ENCODE measurements at regions not wholly inside any gene's neighbourhood (a gene's known extent, or its start where the extent isn't known, plus 50 kb on each side); places are given as distances from the start of the nearest gene placed in this dataset.

GRCh38 chrX:4118666-4119530 lies 405.4 kb upstream of the PRKX start:
- WGBS (ENCODE audit: missing lambda C conversion rate): 31% methylated on average over 8 of the region's 8 CpGs
- Histone ChIP-seq H3K9me3 (no peaks in the 10 kb centered on the region), H3K4me1 (no peaks in the 10 kb centered on the region), H3K27ac (no peak overlapping the region), H3K4me3 (no peak overlapping the region), H3K4me2 (no peak overlapping the region)
- POLR2A ChIA-PET: no interaction called here
- DNase-seq (ENCODE audit: low read depth in 1 of 2, low spot score in 1 of 2) (no peak), ATAC-seq (no peak), FAIRE-seq (no peak)
- TF ChIP-seq GATA3 (IDR thresholded peaks at IDR 0.05; ENCODE audit: borderline replicate concordance) (no peak), CHD4 (IDR thresholded peaks at IDR 0.05; ENCODE audit: borderline replicate concordance) (no peak), MAFK (IDR thresholded peaks at IDR 0.05; ENCODE audit: partially characterized antibody) (peak; percentile 84), HOXA7 (CRISPR knock-in tag; IDR thresholded peaks at IDR 0.05) (no peak), HOXB5 (CRISPR knock-in tag; IDR thresholded peaks at IDR 0.05) (no peak), CEBPB (IDR thresholded peaks at IDR 0.05) (no peak)
- TF ChIP-seq, protein P1, sequence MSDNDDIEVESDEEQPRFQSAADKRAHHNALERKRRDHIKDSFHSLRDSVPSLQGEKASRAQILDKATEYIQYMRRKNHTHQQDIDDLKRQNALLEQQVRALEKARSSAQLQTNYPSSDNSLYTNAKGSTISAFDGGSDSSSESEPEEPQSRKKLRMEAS (IDR thresholded peaks at IDR 0.05): no peak
- CTCF ChIA-PET: no interaction called here

GRCh38 chrX:4110964-4111363 lies 397.5 kb upstream of the PRKX start:
- FAIRE-seq: peak; percentile 7

DNA sequence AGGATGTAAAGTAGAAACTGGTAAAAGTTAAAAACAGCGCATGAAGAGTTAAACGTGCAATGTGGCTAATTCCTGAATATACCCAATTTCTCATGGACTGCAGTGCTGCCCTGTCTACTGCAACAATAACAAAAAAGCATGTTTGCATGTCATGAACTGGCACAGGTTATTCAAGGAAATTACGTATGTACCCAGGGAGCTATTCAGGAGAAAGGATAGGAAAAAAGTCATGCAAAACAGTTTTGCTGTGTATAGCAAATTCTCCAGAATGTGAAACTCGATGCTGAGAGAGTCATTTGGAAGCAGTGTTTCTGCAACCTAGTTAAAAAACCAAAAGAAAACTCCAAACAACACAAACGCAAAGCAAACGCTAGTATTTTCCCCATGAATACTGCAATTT lies 381.5 kb upstream of the PRKX start:
- no peak for FAIRE-seq
- Histone ChIP-seq H3K9me3 (no peaks in the 10 kb centered on the region), H3K4me2 (no peak overlapping the region), H3K4me3 (no peak overlapping the region), H3K4me1 (no peaks in the 10 kb centered on the region), H3K27ac (no peak overlapping the region)
- TF ChIP-seq JUN (IDR thresholded peaks at IDR 0.05) (no peak), RCOR1 (IDR thresholded peaks at IDR 0.05; ENCODE audit: low read depth, low read length) (no peak), JUNB (IDR thresholded peaks at IDR 0.05) (no peak)
- TF ChIP-seq, protein P2, sequence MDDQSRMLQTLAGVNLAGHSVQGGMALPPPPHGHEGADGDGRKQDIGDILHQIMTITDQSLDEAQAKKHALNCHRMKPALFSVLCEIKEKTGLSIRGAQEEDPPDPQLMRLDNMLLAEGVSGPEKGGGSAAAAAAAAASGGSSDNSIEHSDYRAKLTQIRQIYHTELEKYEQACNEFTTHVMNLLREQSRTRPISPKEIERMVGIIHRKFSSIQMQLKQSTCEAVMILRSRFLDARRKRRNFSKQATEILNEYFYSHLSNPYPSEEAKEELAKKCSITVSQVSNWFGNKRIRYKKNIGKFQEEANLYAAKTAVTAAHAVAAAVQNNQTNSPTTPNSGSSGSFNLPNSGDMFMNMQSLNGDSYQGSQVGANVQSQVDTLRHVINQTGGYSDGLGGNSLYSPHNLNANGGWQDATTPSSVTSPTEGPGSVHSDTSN (IDR thresholded peaks at IDR 0.05): no peak
- TF ChIP-seq, protein P3, sequence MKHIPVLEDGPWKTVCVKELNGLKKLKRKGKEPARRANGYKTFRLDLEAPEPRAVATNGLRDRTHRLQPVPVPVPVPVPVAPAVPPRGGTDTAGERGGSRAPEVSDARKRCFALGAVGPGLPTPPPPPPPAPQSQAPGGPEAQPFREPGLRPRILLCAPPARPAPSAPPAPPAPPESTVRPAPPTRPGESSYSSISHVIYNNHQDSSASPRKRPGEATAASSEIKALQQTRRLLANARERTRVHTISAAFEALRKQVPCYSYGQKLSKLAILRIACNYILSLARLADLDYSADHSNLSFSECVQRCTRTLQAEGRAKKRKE (CRISPR knock-in tag; IDR thresholded peaks at IDR 0.05; ENCODE audit: low read depth): no peak
- ATAC-seq: no peak
- ChIA-PET POLR2A (no interaction called here), CTCF (no interaction called here)
- 23% methylated on average over 6 of the region's 6 CpGs for WGBS (ENCODE audit: missing lambda C conversion rate)
- DNase-seq (ENCODE audit: low read depth in 1 of 2, low spot score in 1 of 2): no peak

More at GRCh38 chrX:4110964-4111363, 397.5 kb upstream of the PRKX start:
- no peak overlapping the region for H3K27ac ChIP-seq
- WGBS (ENCODE audit: missing lambda C conversion rate): 0% methylated on average over 2 of the region's 2 CpGs
- CTCF ChIA-PET: no interaction called here
- POLR2A ChIA-PET: no interaction called here
- TF ChIP-seq PHF8 (IDR thresholded peaks at IDR 0.05; ENCODE audit: borderline replicate concordance, low read depth): no peak
- TF ChIP-seq NFE2L2 (conservative IDR thresholded peaks at IDR 0.05; ENCODE audit: low read length): no peak
- no peak for TF ChIP-seq ZFP36 (IDR thresholded peaks at IDR 0.05; ENCODE audit: borderline replicate concordance, partially characterized antibody)
- no peak for TF ChIP-seq KDM1A (IDR thresholded peaks at IDR 0.05; ENCODE audit: low read depth)
- no peak for TF ChIP-seq CBX8 (IDR thresholded peaks at IDR 0.05)
- H3K4me2 ChIP-seq: no peak overlapping the region
- no peaks in the 10 kb centered on the region for H3K4me1 ChIP-seq
- H3K4me3 ChIP-seq: no peak overlapping the region
- H3K9me3 ChIP-seq: no peaks in the 10 kb centered on the region
- ATAC-seq (no peak), DNase-seq (ENCODE audit: low read depth in 1 of 2, low spot score in 1 of 2) (no peak)

DNA sequence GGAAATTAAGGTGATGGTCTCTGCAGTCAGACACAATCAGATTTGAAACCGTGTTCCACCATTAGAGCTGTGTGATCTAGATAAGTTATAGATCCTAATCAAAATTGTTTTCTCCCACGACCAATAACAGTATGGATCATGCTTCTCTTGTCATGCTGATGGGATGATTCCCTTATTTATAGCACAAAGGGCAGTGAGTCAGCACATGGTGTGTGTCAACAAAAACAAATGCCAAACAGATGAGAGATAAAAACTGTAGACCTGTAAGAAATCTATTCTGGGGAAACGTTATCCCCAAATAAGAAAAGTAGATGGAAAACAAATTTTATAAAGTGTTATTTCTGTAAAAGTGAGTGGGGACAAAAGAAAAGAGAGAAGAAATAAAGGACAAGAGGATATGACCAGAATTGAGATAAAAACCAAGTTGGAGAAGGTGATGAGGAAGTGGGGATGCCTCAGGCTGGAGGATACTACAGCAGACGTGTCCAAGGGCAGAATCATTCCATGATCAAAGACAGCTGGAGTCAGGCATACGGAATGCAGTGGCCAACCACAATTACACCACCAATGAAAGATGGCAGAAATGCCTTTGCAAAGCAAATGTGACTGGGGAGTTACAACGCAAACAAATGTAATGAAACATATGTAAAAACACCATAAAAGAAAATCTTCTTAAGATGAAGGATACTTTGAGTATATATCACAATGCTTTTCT lies 377.8 kb upstream of the PRKX start:
- Histone ChIP-seq H3K27ac (no peak overlapping the region), H3K4me3 (no peak overlapping the region), H3K4me2 (no peak overlapping the region), H3K9me3 (no peaks in the 10 kb centered on the region), H3K4me1 (no peaks in the 10 kb centered on the region)
- WGBS (ENCODE audit: missing lambda C conversion rate): 7% methylated on average over 6 of the region's 6 CpGs
- FAIRE-seq (no peak), DNase-seq (ENCODE audit: low read depth in 1 of 2, low spot score in 1 of 2) (peak in 1 of 2 experiments; percentile 0), ATAC-seq (no peak)
- ChIA-PET POLR2A (no interaction called here), CTCF (no interaction called here)
- TF ChIP-seq SREBF2 (IDR thresholded peaks at IDR 0.05) (no peak), GATA3 (IDR thresholded peaks at IDR 0.05; ENCODE audit: borderline replicate concordance) (no peak), CEBPB (IDR thresholded peaks at IDR 0.05) (no peak), CHD4 (IDR thresholded peaks at IDR 0.05; ENCODE audit: borderline replicate concordance) (no peak), BHLHE40 (IDR thresholded peaks at IDR 0.05; ENCODE audit: low read depth, low read length) (no peak), FOSB (CRISPR knock-in tag; IDR thresholded peaks at IDR 0.05) (no peak), RARB (CRISPR knock-in tag; IDR thresholded peaks at IDR 0.05) (no peak), ZFP36 (IDR thresholded peaks at IDR 0.05; ENCODE audit: borderline replicate concordance, partially characterized antibody) (no peak), ZNF302 (CRISPR knock-in tag; IDR thresholded peaks at IDR 0.05) (no peak), EHMT2 (IDR thresholded peaks at IDR 0.05; ENCODE audit: low read depth) (no peak), USF2 (IDR thresholded peaks at IDR 0.05) (no peak), HOXA7 (CRISPR knock-in tag; IDR thresholded peaks at IDR 0.05) (no peak), ZC3H11A (IDR thresholded peaks at IDR 0.05) (no peak)
- TF ChIP-seq, protein P4, sequence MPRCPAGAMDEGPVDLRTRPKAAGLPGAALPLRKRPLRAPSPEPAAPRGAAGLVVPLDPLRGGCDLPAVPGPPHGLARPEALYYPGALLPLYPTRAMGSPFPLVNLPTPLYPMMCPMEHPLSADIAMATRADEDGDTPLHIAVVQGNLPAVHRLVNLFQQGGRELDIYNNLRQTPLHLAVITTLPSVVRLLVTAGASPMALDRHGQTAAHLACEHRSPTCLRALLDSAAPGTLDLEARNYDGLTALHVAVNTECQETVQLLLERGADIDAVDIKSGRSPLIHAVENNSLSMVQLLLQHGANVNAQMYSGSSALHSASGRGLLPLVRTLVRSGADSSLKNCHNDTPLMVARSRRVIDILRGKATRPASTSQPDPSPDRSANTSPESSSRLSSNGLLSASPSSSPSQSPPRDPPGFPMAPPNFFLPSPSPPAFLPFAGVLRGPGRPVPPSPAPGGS (IDR thresholded peaks at IDR 0.05): no peak

Data from A549 (cell line).